ENCODE measurements at regions not wholly inside any gene's neighbourhood (a gene's known extent, or its start where the extent isn't known, plus 50 kb on each side); places are given as distances from the start of the nearest gene placed in this dataset.

- no peak overlapping the region for H3K4me3 ChIP-seq
- H3K9me3 ChIP-seq, result no peaks in the 10 kb centered on the region
- ATAC-seq (ENCODE audit: insufficient number of reproducible peaks, low FRiP score, low read depth) (no peak), DNase-seq (ENCODE audit: low spot score) (no peak)
- no peaks in the 10 kb centered on the region for H3K27me3 ChIP-seq (replicated peaks; ENCODE audit: insufficient read depth)
- H3K4me1 ChIP-seq (ENCODE audit: control insufficient read depth in 1 of 2, low read depth in 2 of 2), result no peaks in the 10 kb centered on the region
- no peak overlapping the region for H3K27ac ChIP-seq
- no peak for TF ChIP-seq CTCF (IDR thresholded peaks at IDR 0.05)
- no peaks in the 10 kb centered on the region for H3K36me3 ChIP-seq
These were observed 703.5 kb upstream of the CHAC2 start for GRCh38 chr2:53064154-53064553.

- no peaks in the 10 kb centered on the region for H3K36me3 ChIP-seq
- TF ChIP-seq CTCF (IDR thresholded peaks at IDR 0.05), result no peak
These were observed 709.1 kb upstream of the CHAC2 start for GRCh38 chr2:53058526-53058925.

GRCh38 chr2:53053937-53054336, 713.7 kb upstream of the CHAC2 start:
- H3K27me3 ChIP-seq (replicated peaks; ENCODE audit: insufficient read depth), result no peaks in the 10 kb centered on the region
- no peak for DNase-seq (ENCODE audit: low spot score)

More at GRCh38 chr2:53058526-53058925, 709.1 kb upstream of the CHAC2 start:
- DNase-seq (ENCODE audit: low spot score), result no peak
- no peak overlapping the region for H3K4me3 ChIP-seq
- no peak for ATAC-seq (ENCODE audit: insufficient number of reproducible peaks, low FRiP score, low read depth)
- no peaks in the 10 kb centered on the region for H3K9me3 ChIP-seq
- no peaks in the 10 kb centered on the region for H3K27me3 ChIP-seq (replicated peaks; ENCODE audit: insufficient read depth)
- H3K4me1 ChIP-seq (ENCODE audit: control insufficient read depth in 1 of 2, low read depth in 2 of 2), result no peaks in the 10 kb centered on the region
- no peak overlapping the region for H3K27ac ChIP-seq

GRCh38 chr2:53051157-53051556, 716.4 kb upstream of the CHAC2 start:
- no peaks in the 10 kb centered on the region for H3K27me3 ChIP-seq (replicated peaks; ENCODE audit: insufficient read depth)
- H3K9me3 ChIP-seq, result no peaks in the 10 kb centered on the region
- no peak for TF ChIP-seq CTCF (IDR thresholded peaks at IDR 0.05)
- DNase-seq (ENCODE audit: low spot score) (no peak), ATAC-seq (ENCODE audit: insufficient number of reproducible peaks, low FRiP score, low read depth) (no peak)
- no peaks in the 10 kb centered on the region for H3K4me1 ChIP-seq (ENCODE audit: control insufficient read depth in 1 of 2, low read depth in 2 of 2)
- H3K27ac ChIP-seq, result no peak overlapping the region
- H3K4me3 ChIP-seq, result no peak overlapping the region
- H3K36me3 ChIP-seq, result no peaks in the 10 kb centered on the region

More at GRCh38 chr2:53053937-53054336, 713.7 kb upstream of the CHAC2 start:
- Histone ChIP-seq H3K4me3 (no peak overlapping the region), H3K27ac (no peak overlapping the region), H3K4me1 (ENCODE audit: control insufficient read depth in 1 of 2, low read depth in 2 of 2) (no peaks in the 10 kb centered on the region), H3K9me3 (no peaks in the 10 kb centered on the region), H3K36me3 (no peaks in the 10 kb centered on the region)
- ATAC-seq (ENCODE audit: insufficient number of reproducible peaks, low FRiP score, low read depth), result no peak
- TF ChIP-seq CTCF (IDR thresholded peaks at IDR 0.05), result no peak

GRCh38 chr2:53040536-53041229, 726.9 kb upstream of the CHAC2 start:
- no peak for DNase-seq (ENCODE audit: low spot score)
- no peaks in the 10 kb centered on the region for H3K9me3 ChIP-seq
- no peaks in the 10 kb centered on the region for H3K4me1 ChIP-seq (ENCODE audit: control insufficient read depth in 1 of 2, low read depth in 2 of 2)

More at GRCh38 chr2:53040536-53041229, 726.9 kb upstream of the CHAC2 start:
- Histone ChIP-seq H3K36me3 (no peaks in the 10 kb centered on the region), H3K4me3 (no peak overlapping the region), H3K27me3 (replicated peaks; ENCODE audit: insufficient read depth) (no peaks in the 10 kb centered on the region), H3K27ac (no peak overlapping the region)
- no peak for TF ChIP-seq CTCF (IDR thresholded peaks at IDR 0.05)
- ATAC-seq (ENCODE audit: insufficient number of reproducible peaks, low FRiP score, low read depth), result no peak

All from thoracic aorta (tissue), 2 donors.